ENCODE measurements at regions not wholly inside any gene's neighbourhood (a gene's known extent, or its start where the extent isn't known, plus 50 kb on each side); places are given as distances from the start of the nearest gene placed in this dataset.

DNA sequence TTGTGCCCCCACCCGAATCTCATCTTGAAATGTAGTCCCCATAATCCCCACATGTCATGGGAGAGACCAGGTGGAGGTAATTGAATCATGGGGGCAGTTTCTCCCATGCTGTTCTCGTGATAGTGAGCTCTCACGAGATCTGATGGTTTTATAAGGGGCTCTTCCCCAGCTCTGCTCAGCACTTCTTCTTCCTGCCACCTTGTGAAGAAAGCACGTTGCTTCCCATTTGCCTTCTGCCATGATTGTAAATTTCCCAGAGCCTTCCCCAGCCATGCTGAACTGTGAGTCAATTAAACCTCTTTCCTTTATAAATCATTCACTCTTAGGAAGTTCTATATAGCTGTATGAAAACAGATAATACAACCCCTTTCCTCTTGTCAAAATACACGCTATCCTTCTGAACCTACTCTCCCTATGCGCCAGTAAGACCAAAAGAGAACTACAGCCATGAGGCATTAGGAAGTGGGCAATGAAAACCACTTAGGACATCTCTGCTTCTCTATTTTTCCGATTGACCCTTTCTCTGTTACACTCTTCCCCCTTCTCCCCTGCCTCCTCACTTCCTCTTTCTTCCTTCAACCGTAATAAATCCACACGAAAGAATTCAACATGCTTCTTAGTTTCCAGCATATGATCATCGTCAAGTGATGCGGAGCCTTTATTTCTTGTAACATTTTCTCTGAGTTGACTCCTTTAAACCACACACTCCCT is 101.2 kb upstream of the WDR11 start (continued):
- TF ChIP-seq, protein P1, sequence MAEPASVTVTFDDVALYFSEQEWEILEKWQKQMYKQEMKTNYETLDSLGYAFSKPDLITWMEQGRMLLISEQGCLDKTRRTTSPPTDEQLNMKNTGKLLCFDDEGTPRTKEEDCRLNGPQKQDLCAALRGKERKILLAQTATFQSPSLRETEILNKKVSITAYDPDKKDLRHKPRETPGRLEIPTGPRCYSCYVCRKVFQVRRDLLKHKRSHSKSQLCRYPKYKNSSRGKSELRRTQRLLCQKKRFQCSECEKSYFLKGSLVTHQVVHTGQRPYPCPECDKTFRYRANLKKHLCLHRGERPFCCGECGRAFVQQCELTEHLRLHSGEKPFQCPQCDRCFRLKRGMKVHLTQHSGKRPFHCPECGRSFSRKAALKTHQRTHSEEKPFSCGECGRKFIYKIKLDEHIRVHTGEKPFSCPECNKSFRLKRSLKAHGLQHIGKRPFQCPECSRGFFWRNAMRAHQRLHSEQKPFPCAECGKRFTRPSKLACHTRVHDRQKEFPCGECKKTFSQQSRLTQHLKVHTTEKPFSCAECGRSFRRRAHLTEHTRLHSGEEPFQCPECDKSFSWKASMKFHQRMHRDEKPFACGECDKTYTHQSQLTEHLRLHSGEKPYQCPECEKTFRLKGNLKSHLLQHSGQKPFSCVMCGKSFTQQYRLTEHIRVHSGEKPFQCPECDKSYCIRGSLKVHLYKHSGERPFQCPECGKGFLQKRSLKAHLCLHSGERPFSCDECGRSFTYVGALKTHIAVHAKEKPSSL (CRISPR knock-in tag; conservative IDR thresholded peaks at IDR 0.05) = no peak
- TF ChIP-seq FOXJ3 (CRISPR knock-in tag; IDR thresholded peaks at IDR 0.05; ENCODE audit: borderline replicate concordance) = no peak
- no peak for TF ChIP-seq ZNF219 (CRISPR knock-in tag; IDR thresholded peaks at IDR 0.05; ENCODE audit: borderline replicate concordance)
- TF ChIP-seq NFATC4 (CRISPR knock-in tag; IDR thresholded peaks at IDR 0.05) = no peak
- TF ChIP-seq TP53 (CRISPR knock-in tag; IDR thresholded peaks at IDR 0.05) = no peak

DNA sequence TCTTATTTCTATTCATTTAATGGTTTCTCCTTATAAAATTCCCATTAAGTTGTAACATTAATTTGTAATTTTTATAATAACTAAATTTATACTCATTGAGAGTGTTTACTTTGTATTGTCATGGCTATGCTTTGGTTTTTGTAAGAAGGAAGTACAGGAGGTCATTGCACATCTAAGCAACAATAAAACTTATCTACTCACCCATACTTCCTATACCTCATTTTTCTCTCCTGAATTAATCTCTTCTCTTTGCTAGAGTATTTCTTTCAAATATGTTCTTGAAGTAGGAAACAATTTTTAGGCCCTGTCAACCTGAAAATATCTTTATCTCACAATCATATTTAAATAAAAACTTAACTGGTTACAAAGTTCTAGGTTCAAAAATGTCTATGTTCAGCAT is 95.4 kb upstream of the WDR11 start:
- POLR2A ChIA-PET = no interaction called here
- ATAC-seq = no peak
- no peaks in the 10 kb centered on the region for H3K27me3 Mint-ChIP-seq (ENCODE audit: low read depth)

DNA sequence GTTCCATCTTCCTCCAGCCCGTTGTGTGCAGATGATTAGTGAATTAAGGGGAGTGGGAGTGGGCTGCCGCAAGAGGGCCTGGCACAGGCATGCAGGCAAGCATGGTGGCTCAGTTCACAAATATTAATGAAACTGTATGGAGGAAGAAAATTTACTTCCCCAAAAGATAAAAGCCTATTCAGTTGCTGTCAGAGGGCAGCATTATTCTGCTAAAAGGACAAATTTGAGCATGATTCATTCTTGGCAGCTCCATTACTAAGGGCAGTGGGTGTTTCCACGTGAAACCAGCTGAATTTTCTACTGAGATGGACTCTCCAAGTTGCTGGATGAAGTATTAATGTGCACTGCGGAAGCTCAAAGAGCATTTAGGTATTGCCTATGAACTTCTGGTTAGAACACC is 90.9 kb upstream of the WDR11 start:
- H3K4me3 Mint-ChIP-seq = no peak overlapping the region
- H3K27me3 Mint-ChIP-seq (ENCODE audit: low read depth) = no peaks in the 10 kb centered on the region
- H3K36me3 Mint-ChIP-seq = no peaks in the 10 kb centered on the region
- ChIA-PET POLR2A (no interaction called here), CTCF (no interaction called here)
- no peaks in the 10 kb centered on the region for H3K9me3 Mint-ChIP-seq
- no peak overlapping the region for H3K27ac Mint-ChIP-seq
- peaks cover 13% of the 10 kb centered on the region for H3K4me1 Mint-ChIP-seq
- DNase-seq (ENCODE audit: low spot score) = no peak
- no peak for ATAC-seq
- TF ChIP-seq, protein P2, sequence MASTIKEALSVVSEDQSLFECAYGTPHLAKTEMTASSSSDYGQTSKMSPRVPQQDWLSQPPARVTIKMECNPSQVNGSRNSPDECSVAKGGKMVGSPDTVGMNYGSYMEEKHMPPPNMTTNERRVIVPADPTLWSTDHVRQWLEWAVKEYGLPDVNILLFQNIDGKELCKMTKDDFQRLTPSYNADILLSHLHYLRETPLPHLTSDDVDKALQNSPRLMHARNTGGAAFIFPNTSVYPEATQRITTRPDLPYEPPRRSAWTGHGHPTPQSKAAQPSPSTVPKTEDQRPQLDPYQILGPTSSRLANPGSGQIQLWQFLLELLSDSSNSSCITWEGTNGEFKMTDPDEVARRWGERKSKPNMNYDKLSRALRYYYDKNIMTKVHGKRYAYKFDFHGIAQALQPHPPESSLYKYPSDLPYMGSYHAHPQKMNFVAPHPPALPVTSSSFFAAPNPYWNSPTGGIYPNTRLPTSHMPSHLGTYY (CRISPR knock-in tag; IDR thresholded peaks at IDR 0.05) = no peak
- TF ChIP-seq ZNF416 (CRISPR knock-in tag; IDR thresholded peaks at IDR 0.05) (no peak), ZNF396 (CRISPR knock-in tag; IDR thresholded peaks at IDR 0.05; ENCODE audit: borderline replicate concordance) (no peak), EMX1 (CRISPR knock-in tag; IDR thresholded peaks at IDR 0.05) (no peak), NR2C2 (CRISPR knock-in tag; IDR thresholded peaks at IDR 0.05) (no peak), ESRRA (CRISPR knock-in tag; IDR thresholded peaks at IDR 0.05; ENCODE audit: borderline replicate concordance) (no peak), NFATC4 (CRISPR knock-in tag; IDR thresholded peaks at IDR 0.05) (no peak), ZNF317 (CRISPR knock-in tag; IDR thresholded peaks at IDR 0.05; ENCODE audit: borderline replicate concordance, low read depth) (no peak), JUN (CRISPR knock-in tag; IDR thresholded peaks at IDR 0.05) (no peak)
- TF ChIP-seq, protein P3, sequence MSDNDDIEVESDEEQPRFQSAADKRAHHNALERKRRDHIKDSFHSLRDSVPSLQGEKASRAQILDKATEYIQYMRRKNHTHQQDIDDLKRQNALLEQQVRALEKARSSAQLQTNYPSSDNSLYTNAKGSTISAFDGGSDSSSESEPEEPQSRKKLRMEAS (CRISPR knock-in tag; IDR thresholded peaks at IDR 0.05) = no peak
- TF ChIP-seq, protein P4, sequence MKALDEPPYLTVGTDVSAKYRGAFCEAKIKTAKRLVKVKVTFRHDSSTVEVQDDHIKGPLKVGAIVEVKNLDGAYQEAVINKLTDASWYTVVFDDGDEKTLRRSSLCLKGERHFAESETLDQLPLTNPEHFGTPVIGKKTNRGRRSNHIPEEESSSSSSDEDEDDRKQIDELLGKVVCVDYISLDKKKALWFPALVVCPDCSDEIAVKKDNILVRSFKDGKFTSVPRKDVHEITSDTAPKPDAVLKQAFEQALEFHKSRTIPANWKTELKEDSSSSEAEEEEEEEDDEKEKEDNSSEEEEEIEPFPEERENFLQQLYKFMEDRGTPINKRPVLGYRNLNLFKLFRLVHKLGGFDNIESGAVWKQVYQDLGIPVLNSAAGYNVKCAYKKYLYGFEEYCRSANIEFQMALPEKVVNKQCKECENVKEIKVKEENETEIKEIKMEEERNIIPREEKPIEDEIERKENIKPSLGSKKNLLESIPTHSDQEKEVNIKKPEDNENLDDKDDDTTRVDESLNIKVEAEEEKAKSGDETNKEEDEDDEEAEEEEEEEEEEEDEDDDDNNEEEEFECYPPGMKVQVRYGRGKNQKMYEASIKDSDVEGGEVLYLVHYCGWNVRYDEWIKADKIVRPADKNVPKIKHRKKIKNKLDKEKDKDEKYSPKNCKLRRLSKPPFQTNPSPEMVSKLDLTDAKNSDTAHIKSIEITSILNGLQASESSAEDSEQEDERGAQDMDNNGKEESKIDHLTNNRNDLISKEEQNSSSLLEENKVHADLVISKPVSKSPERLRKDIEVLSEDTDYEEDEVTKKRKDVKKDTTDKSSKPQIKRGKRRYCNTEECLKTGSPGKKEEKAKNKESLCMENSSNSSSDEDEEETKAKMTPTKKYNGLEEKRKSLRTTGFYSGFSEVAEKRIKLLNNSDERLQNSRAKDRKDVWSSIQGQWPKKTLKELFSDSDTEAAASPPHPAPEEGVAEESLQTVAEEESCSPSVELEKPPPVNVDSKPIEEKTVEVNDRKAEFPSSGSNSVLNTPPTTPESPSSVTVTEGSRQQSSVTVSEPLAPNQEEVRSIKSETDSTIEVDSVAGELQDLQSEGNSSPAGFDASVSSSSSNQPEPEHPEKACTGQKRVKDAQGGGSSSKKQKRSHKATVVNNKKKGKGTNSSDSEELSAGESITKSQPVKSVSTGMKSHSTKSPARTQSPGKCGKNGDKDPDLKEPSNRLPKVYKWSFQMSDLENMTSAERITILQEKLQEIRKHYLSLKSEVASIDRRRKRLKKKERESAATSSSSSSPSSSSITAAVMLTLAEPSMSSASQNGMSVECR (CRISPR knock-in tag; IDR thresholded peaks at IDR 0.05; ENCODE audit: borderline replicate concordance) = no peak
- TF ChIP-seq, protein P5, sequence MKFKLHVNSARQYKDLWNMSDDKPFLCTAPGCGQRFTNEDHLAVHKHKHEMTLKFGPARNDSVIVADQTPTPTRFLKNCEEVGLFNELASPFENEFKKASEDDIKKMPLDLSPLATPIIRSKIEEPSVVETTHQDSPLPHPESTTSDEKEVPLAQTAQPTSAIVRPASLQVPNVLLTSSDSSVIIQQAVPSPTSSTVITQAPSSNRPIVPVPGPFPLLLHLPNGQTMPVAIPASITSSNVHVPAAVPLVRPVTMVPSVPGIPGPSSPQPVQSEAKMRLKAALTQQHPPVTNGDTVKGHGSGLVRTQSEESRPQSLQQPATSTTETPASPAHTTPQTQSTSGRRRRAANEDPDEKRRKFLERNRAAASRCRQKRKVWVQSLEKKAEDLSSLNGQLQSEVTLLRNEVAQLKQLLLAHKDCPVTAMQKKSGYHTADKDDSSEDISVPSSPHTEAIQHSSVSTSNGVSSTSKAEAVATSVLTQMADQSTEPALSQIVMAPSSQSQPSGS (CRISPR knock-in tag; IDR thresholded peaks at IDR 0.05; ENCODE audit: borderline replicate concordance, low read depth) = no peak
- TF ChIP-seq, protein P6, sequence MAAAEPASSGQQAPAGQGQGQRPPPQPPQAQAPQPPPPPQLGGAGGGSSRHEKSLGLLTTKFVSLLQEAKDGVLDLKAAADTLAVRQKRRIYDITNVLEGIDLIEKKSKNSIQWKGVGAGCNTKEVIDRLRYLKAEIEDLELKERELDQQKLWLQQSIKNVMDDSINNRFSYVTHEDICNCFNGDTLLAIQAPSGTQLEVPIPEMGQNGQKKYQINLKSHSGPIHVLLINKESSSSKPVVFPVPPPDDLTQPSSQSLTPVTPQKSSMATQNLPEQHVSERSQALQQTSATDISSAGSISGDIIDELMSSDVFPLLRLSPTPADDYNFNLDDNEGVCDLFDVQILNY (CRISPR knock-in tag; IDR thresholded peaks at IDR 0.05) = no peak
- TF ChIP-seq, protein P7, sequence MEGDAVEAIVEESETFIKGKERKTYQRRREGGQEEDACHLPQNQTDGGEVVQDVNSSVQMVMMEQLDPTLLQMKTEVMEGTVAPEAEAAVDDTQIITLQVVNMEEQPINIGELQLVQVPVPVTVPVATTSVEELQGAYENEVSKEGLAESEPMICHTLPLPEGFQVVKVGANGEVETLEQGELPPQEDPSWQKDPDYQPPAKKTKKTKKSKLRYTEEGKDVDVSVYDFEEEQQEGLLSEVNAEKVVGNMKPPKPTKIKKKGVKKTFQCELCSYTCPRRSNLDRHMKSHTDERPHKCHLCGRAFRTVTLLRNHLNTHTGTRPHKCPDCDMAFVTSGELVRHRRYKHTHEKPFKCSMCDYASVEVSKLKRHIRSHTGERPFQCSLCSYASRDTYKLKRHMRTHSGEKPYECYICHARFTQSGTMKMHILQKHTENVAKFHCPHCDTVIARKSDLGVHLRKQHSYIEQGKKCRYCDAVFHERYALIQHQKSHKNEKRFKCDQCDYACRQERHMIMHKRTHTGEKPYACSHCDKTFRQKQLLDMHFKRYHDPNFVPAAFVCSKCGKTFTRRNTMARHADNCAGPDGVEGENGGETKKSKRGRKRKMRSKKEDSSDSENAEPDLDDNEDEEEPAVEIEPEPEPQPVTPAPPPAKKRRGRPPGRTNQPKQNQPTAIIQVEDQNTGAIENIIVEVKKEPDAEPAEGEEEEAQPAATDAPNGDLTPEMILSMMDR (IDR thresholded peaks at IDR 0.05) = no peak

More for the DNA sequence above, 95.4 kb upstream of the WDR11 start:
- no peaks in the 10 kb centered on the region for H3K4me1 Mint-ChIP-seq
- no peak for DNase-seq (ENCODE audit: low spot score)
- H3K9me3 Mint-ChIP-seq = no peaks in the 10 kb centered on the region
- no peak overlapping the region for H3K4me3 Mint-ChIP-seq
- H3K27ac Mint-ChIP-seq = no peak overlapping the region
- H3K36me3 Mint-ChIP-seq = no peaks in the 10 kb centered on the region
- TF ChIP-seq ETV6 (CRISPR knock-in tag; IDR thresholded peaks at IDR 0.05) = no peak
- TF ChIP-seq TEAD4 (CRISPR knock-in tag; IDR thresholded peaks at IDR 0.05) = no peak
- TF ChIP-seq, protein P8, sequence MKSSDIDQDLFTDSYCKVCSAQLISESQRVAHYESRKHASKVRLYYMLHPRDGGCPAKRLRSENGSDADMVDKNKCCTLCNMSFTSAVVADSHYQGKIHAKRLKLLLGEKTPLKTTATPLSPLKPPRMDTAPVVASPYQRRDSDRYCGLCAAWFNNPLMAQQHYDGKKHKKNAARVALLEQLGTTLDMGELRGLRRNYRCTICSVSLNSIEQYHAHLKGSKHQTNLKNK (CRISPR knock-in tag; IDR thresholded peaks at IDR 0.05) = no peak
- no peak for TF ChIP-seq CBFB (CRISPR knock-in tag; IDR thresholded peaks at IDR 0.05; ENCODE audit: low read depth)
- no peak for TF ChIP-seq ZNF416 (CRISPR knock-in tag; IDR thresholded peaks at IDR 0.05)
- CTCF ChIA-PET = no interaction called here
